GM21723 (cell line): ENCODE measurements at regions not wholly inside any gene's neighbourhood (a gene's known extent, or its start where the extent isn't known, plus 50 kb on each side); places are given as distances from the start of the nearest gene placed in this dataset.
"Not testable (repeated sequence)": the region's sequence is repeated elsewhere in the genome, so short reads cannot be mapped to it uniquely, and the experiment has no call there.

Experiments used
- ATAC-seq: cut with Tn5 transposase; IDR thresholded peaks from one replicate; pipeline ENCODE4 v1.9.1; 2021; ENCODE audit warnings: mild to moderate bottlenecking, moderate library complexity; ENCODE audit not compliant: unreplicated experiment

- no peak for ATAC-seq
These were observed 889.2 kb downstream of the MCTP2 start for GRCh38 chr15:95120595-95120994.

GRCh38 chr15:95121191-95121590 lies 889.8 kb downstream of the MCTP2 start:
- ATAC-seq = no peak

GRCh38 chr15:95125803-95126202 lies 894.4 kb downstream of the MCTP2 start:
- ATAC-seq = no peak

DNA sequence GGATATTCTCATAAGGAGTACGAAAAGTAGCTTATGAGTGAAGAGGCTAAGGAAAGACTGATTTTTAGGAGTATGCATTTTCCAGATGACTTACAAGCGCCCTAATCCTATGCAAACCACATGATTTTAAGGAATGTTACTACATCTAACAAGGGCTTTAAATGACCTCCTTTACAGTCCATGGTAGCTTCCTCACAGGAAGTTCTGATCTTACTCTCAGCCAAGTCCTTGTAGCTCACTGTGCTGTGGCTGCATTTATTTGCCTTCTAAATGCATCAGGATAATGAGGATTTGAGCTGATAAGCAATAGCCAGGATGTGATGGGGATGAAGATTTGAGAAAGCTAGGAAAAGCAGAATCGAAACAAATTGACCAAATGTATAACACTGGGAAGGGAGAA lies 896.0 kb downstream of the MCTP2 start:
- ATAC-seq = no peak

GRCh38 chr15:95129574-95129973 lies 898.2 kb downstream of the MCTP2 start:
- no peak for ATAC-seq

DNA sequence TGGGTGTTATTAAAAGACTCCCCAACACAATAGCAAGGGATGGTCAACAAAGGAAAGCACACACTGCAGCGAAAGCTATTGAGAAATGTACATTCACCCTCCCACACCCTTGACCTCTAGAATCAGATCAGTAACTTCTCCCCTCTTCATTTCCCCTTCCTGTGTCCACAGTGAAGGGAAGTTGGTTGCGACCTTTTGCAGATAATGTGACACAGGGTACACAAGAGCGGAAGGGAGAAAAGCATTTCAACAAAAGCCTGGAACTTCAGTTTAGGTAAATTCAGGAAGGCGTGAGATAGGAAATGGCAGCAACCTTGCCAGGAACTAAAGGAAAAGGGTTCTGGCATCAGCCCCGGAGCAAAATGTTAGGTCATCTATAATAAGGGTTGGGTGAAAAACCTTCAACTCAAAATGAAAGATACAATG lies 899.8 kb downstream of the MCTP2 start:
- no peak for ATAC-seq

GRCh38 chr15:95132774-95133173 lies 901.4 kb downstream of the MCTP2 start:
- no peak for ATAC-seq

- ATAC-seq = no peak
These were observed 903.2 kb downstream of the MCTP2 start for GRCh38 chr15:95134431-95135110.

- ATAC-seq = no peak
These were observed 907.4 kb downstream of the MCTP2 start for GRCh38 chr15:95138604-95139270.

DNA sequence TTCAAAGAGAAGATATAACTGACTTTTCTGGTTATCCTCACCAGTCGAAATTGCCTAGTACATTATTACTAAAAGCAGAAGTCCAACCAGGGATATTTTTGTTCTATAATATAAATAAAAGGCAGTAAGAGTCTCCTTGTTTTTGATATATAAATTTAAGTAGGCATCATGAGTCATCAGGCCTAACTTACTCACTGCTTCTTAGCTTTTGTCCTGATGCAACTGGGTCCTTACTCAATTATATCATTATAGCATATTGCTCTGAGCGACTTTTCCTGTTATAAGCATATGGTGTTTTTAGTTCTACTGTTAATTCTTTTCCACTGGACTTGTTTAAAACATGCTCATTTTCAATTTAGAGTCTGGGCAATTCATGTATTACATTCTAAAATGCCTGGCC lies 910.1 kb downstream of the MCTP2 start:
- ATAC-seq = no peak

- no peak for ATAC-seq
These were observed 911.2 kb downstream of the MCTP2 start for GRCh38 chr15:95142531-95142930.

GRCh38 chr15:95146481-95146880 lies 915.1 kb downstream of the MCTP2 start:
- no peak for ATAC-seq

DNA sequence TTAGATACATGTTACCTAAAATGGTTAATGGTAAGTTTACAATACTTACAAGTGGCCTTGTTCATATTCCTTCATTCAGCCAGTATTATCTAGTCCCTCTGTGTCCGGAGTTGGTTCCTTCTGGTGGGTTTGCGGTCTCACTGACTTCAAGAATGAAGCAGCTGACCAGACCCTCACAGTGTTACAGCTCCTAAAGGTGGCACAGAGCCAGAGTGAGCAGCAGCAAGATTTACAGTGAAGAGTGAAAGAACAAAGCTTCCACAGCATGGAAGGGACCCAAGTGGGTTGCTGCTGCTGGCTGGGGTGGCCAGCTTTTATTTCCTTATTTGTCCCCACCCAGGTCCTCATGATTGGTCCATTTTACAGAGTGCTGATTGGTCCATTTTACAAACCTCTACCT lies 916.8 kb downstream of the MCTP2 start:
- ATAC-seq = no peak

DNA sequence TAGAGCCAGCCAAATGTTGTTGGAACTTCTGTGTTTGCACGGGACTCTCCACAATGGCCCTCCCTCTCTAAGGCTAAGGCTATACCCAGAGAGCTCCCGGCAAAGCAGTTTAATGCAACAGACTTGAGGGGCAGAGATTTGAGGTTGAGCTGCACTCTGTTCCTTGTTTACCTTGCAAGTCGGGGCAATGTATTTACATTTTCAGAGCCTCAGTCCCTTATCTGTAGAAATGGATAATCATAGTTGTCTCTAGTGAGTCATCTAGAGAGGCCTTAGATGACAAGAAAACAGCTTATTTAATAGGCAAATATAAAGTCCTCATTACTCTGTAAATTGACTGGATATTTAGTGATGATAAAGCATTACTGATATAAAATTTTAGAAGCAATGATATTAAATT lies 917.7 kb downstream of the MCTP2 start:
- ATAC-seq = no peak

GRCh38 chr15:95149771-95150170 lies 918.4 kb downstream of the MCTP2 start:
- no peak for ATAC-seq

- no peak for ATAC-seq
These were observed 919.1 kb downstream of the MCTP2 start for GRCh38 chr15:95150466-95150865.

GRCh38 chr15:95152741-95153140 lies 921.4 kb downstream of the MCTP2 start:
- ATAC-seq = no peak

- not testable (repeated sequence) for ATAC-seq
These were observed 921.8 kb downstream of the MCTP2 start for GRCh38 chr15:95153201-95153600.

DNA sequence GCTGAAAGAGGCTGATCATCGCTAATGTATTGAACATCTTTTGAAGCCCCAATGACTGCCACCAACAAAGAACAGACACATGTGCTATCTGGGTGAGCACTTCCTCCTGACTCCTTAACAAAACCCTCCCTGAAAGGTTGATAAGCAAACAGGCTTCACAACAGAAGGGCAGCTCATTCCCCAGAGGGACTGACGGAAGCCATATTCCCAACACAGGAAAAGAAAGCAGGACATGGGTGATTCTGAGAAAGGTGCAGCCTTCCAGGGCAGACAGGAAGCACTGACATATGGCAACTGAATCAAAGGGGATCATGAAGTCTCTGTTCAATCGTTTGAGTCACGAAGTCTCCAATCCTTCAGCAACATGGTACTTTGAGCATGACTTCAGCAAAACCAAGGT lies 929.0 kb downstream of the MCTP2 start:
- no peak for ATAC-seq

DNA sequence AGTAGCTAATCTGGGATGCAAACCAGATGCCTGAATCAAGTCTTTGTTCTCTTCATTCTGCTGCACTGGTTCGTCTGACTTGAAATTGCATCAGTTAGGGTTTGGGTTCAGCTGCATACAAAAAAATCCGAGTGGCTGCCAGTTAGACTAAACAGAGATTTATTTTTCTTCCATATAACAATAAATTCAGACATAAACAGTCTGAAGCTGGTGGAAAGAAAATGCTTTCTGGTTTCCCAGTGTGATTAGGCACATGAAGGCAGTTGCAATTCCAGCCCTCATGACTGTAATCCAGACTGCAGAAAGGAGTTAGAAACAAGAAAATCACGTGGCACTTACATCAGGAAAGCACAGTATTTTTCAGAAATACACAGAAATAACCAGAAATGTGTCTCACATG lies 930.7 kb downstream of the MCTP2 start:
- ATAC-seq = no peak

GRCh38 chr15:95162531-95162930 lies 931.2 kb downstream of the MCTP2 start:
- no peak for ATAC-seq

- ATAC-seq = no peak
These were observed 931.7 kb downstream of the MCTP2 start for GRCh38 chr15:95162967-95163531.
